HG03571 (cell line): ENCODE measurements at regions not wholly inside any gene's neighbourhood (a gene's known extent, or its start where the extent isn't known, plus 50 kb on each side); places are given as distances from the start of the nearest gene placed in this dataset.

Source experiments
- ATAC-seq: cut with Tn5 transposase; IDR thresholded peaks from one replicate; pipeline ENCODE4 v1.9.1; 2021; ENCODE audit not compliant: unreplicated experiment

DNA sequence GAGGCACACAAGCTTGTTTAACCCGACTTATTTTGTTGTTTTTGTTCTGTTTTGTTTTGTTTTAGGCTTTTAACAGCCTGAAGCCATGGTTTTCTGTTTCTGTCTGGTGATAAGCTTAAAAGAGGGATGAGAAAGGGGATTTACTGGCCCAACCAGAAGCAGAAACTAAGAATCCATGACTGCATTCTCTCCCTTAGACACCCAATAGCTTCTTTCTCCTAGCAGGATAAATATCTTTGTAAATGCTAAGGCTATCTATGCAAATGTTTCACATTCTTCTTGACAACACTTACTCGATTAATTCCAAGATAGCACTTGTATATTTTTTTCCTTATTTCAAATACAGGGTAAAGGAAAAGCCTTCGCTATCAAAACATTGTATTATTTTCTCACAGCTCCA is 53.7 kb upstream of the SMAD1 start:
- no peak for ATAC-seq

DNA sequence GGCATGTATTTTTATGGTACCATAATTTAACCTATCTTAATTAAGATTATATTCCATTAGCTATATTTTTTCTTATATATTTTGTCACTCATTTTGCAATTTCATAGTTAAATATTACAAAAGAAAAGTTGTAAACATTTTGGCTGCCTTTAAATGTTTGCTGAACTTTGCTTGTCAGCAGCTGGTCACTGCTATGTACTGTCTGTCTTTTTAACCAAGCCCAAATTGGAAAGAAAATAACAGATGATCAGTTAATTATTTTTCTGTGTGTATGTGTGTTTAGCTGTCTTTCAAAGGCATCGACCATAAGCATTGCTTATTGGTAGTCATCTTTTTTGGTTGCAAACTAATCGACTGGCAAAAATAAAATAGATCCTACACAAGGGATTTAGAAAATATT is 54.4 kb upstream of the SMAD1 start:
- no peak for ATAC-seq

GRCh38 chr4:145423017-145423708 is 58.5 kb upstream of the SMAD1 start:
- no peak for ATAC-seq

GRCh38 chr4:145420595-145421214 is 60.9 kb upstream of the SMAD1 start:
- no peak for ATAC-seq

DNA sequence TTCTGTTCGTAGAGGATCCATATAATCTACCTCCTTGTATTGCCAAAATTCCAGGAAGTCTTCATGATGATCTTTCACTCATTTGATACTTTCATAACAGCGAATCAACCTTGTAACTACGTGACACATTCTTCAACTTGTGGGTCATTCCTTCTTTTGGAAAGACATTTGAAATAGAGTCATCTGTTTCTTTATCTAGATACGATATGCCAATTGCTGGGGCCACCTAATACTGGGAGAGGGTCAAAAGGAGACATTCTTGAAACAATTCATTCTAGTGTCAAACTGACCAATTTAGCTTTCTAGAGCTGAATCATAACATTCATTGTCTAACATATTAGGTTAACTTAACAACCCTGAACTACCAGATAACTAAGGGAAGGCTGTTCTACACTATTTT is 62.9 kb upstream of the SMAD1 start:
- no peak for ATAC-seq

- ATAC-seq, result no peak
Observed at GRCh38 chr4:145417348-145418130, 64.1 kb upstream of the SMAD1 start.

GRCh38 chr4:145414841-145415240 is 66.8 kb upstream of the SMAD1 start:
- no peak for ATAC-seq

DNA sequence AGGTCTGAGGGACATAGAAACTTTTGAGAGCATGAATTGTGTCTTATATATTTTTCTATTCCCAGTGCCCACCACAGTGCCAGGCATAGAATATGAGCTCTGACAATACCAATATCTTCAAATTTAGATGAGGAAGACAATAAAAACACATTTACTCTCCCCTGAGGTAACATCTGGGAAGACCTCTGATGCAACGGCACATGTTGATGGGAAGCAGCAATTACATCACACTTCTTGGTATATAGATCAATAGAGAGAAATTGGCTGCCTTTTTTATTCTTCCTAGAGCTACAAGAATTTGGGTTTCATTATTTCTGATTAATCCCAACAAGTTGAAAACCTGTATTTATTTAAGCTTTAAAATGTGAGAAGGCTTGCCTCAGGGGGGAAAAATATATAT is 67.4 kb upstream of the SMAD1 start:
- ATAC-seq, result no peak

DNA sequence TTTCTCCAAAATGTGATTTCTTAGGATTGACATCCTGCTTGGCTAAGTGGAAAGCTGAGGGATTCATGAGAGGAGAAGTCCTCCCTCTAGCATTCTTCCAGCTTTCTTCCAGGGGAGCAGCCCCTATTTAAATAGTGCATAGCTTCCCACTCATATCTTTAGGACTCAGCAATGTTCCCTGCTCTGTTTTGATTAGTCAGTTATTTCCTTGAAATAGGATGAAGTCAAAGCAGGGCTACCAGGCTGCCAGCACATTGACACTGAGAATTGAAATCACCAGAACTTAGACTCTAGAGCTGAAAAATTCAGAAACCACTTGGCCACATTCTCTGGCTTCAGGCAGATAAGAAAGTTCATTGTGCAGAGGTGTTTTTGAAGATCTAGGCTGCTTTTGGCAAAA is 74.7 kb upstream of the SMAD1 start:
- ATAC-seq, result no peak

DNA sequence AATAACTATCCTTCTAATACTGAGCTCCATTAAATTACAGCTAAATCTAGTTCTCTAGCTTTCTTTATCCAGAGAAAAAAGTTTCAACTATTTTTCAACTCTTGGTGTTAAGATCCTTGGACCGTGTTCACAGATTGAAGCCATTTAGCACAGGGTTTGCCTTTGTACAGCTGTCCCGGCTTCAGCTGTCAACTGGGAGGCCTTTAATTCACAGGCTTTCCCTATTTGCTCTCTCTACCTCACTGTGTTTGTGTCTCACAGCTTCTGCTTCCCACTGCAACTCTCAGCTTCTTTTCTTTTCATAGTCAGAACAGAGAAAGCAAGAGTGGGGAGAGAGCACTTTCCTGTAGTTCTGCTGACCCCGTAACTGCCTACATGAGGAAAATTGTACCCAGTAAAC is 76.9 kb upstream of the SMAD1 start:
- no peak for ATAC-seq

DNA sequence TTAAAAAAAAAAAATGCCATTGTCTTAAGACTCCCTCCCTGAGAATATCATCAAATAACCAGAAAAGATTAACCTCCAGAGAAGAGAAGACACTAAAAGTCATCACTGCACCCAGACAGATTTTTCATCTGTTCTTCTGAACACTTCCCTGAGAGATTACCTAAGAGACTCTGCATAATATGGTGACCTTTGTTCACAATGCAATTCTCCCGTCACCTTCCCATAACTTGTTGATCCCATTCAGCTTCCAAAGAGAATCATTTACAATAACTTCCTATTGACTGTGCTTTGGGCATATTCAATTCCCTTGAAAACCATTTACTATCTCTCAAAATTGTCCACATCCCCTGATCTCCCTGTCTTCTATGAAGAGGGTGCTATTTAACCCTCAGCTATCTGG is 85.1 kb upstream of the SMAD1 start:
- ATAC-seq, result no peak

- ATAC-seq, result no peak
Observed at GRCh38 chr4:145390571-145390970, 91.1 kb upstream of the SMAD1 start.

DNA sequence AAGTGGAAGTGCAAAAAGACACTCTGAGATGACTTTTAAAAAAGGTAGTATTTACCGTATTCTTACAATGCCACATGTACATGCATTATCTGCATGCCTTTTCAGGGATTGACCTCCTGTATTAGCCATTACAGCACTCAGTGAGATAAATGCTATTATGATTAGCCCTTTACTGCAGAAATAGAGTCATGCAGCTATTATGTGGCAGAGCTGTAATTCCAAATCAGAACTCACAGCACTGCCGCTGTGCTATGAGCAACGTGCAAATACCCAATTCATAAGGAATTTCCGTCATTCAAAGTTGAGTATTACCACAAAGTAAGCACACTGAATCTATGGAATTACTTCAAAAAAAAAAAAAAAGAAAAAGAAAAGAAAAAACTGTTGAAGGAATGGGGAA is 92.1 kb upstream of the SMAD1 start:
- ATAC-seq, result no peak

DNA sequence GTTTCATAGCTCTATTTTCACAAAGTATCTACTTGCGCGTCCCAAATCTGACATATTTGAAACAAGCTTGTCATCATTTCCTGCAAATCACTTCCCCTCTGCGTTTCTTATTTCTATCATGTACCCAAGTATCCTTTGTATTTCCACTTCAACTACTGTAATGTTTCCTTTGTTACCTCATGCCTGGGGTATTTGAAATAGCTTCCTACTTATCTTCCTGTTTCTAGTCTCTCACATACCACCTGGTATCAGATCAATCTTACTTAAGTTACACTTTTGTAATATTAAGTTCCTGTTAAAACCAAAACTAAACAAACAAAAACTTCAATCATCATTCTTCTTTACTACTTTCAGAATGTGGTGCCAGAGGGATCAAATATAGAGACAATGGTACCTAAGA is 93.6 kb upstream of the SMAD1 start:
- ATAC-seq, result no peak

DNA sequence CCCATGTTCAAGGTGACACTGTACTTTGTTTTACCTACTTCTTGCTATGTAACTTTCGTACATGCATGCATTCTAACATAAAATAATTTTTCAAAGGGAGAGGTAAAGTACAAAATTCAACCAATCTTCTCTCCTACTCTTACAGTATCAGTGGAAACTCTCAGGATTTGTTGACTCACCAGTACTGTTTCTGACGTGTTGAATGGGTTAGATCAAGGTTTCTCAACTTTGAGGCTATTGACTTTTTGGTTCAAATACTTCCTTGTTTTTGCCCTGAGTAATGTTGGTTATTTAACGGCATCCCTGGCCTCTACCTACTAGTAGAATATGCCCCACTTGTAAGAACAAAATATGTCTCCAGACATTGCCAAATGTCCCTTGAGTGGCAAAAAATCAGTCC is 94.6 kb upstream of the SMAD1 start:
- no peak for ATAC-seq

DNA sequence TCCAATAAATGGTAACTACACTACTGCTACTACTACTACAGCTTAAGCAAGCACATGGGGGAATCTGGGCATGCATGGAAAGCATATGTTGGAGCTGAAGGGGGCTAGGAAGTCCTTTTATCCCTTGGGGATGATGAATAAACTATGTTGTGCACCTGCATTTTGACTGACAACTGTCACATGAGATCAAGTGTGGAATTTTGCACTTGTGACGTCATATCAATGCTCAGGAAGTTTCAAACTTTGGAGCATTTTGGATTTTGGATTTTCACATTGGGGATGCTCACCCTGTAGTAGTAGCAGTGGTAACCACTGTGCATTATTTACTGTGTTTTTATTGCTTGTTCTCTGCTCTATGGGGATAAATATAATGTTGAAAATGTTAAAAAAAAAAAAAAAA is 100.5 kb upstream of the SMAD1 start:
- no peak for ATAC-seq

DNA sequence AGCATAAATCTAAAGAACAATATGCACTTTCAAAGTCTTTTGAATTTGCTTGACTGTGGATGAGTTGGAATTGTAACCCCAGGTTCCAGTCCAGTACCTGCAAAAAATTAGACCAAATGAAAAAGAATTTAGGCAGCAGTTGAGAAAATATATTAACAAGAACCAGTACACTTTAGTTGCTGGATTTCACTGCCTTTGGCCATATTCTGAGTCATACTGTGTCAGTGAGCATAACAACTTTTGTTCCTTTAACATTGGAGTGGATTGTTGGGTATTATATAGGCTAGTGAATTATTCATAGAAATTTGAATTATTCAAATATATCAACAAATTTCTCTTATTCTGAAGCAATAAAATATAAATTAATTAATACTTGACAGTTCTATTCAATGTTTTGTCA is 101.5 kb upstream of the SMAD1 start:
- no peak for ATAC-seq

DNA sequence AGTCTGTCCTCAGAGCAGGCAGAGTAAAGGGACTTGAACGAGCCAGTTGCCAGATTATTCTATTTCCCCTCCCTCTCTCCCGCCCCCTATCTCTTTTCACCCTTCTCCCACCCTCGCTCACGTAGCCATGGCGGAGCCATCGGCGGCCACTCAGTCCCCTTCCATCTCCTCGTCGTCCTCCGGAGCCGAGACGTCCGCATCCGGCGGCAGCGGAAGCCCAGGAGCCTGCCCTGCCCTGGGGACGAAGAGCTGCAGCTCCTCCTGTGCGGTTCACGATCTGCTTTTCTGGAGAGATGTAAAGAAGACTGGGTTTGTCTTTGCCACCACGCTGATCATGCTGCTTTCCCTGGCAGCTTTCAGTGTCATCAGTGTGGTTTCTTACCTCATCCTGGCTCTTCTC is 106.2 kb upstream of the SMAD1 start:
- ATAC-seq, result no peak

DNA sequence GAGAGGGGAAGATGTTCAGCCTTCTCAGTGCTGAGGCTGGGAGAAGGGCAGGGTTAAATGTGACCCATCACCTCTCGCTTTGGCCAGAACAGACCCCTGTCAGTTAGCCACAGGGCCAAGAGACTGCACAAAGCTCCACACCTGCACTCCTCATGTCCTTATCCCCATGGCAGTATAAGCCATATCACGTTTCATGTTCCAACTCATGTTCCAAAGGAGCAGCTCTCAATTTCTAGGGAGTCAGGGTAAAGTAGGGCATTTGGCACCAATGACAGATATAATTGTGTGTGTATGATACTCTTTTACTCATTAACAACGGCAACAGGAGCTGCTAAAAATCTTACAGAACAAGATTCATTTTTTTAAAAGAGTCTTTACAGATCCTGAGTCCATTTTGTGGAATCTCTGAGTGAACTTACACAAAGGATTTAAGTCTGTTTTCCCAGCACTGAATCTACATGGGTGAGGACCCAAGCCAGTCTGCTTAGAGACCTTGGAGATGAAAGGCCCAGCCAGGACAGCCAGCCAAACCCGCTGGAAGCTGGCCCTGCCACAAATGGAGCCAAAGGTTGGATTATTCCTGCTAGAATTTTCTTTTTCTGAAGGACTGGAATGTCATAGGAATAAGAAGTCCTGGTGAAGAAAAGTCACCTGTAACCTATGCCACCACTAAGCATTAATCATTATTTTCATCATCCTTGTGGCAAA is 129.1 kb upstream of the SMAD1 start:
- ATAC-seq, result no peak

DNA sequence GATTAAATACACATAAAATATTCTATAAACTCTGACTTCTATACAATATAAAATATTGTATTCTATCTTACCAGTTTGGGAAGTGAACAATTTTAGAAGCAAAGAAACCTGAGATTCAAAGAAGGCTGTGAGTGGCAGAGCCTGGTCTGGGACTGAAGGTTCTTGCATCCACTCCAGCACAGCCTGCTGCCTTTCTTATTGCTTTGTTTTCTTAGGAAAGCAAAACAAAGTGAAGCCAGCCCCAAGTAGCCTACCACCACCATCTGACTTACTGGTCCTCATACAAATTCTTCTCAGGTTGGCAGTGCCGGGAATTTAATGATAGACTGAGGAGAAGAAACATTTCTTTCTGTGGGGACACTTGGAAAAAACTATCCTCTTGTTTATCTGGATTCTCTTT is 129.7 kb upstream of the SMAD1 start:
- no peak for ATAC-seq

GRCh38 chr4:145351162-145351561 is 130.5 kb upstream of the SMAD1 start:
- ATAC-seq, result no peak

DNA sequence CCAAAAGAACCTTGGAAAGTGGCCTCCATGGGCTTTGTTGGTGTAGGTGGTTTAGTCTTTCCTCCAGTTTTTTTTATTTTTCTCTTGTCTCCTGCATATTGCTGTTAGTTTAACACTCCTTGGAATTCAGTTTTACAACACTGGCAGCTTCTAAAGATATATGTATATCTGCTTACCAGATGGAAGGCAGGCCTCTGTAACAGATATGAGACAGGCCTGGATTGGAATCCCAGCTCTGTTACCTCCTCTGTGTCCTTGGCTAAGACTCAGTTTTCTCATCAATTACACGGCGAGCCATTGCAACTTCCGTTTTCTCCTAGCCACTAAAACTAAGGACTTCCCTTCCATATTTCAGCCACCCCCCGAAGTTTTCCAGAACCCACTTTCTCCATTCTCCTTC is 133.4 kb upstream of the SMAD1 start:
- no peak for ATAC-seq
